K562 (cell line): ENCODE measurements at regions not wholly inside any gene's neighbourhood (a gene's known extent, or its start where the extent isn't known, plus 50 kb on each side); places are given as distances from the start of the nearest gene placed in this dataset.

Experiments used
- CREB1 ChIP-seq, 2 experiments: sonication (generic) in 1 of 2; formaldehyde crosslinking in 1 of 2; IDR thresholded peaks; 2 replicates each; pipeline versions ENCODE4 v1.6.1 to v1.8.0; 2012 to 2022; ENCODE audit warnings: inconsistent platforms in 1 of 2, mild to moderate bottlenecking in 1 of 2, missing genetic modification reagents in 1 of 2, moderate library complexity in 1 of 2
- EZH2 ChIP-seq: IDR thresholded peaks from 2 replicates; pipeline ENCODE4 v1.6.1; 2012; ENCODE audit warnings: low read depth, mild to moderate bottlenecking, inconsistent platforms, low read length, borderline replicate concordance
- KLF16 ChIP-seq: IDR thresholded peaks from 2 replicates; pipeline ENCODE4 v1.6.1; 2016; ENCODE audit warnings: antibody characterized with exemption
- MAFK ChIP-seq: IDR thresholded peaks from 2 replicates; pipeline ENCODE4 v1.6.1; 2011; ENCODE audit warnings: low read length, improper control_type of control experiment
- POLR2A ChIP-seq: fragments of 450-650 bp; conservative IDR thresholded peaks from 2 replicates; pipeline ENCODE4 v1.6.1; 2016
- ZNF12 ChIP-seq: sonication (generic); formaldehyde crosslinking; IDR thresholded peaks from 2 replicates; pipeline ENCODE4 v1.4.0; 2020; ENCODE audit warnings: mild to moderate bottlenecking, missing genetic modification reagents
- ZNF280B ChIP-seq: fragments of 250-450 bp; sonication (Bioruptor Pico); IDR thresholded peaks from 2 replicates; pipeline ENCODE4 v1.5.1; 2021; ENCODE audit warnings: mild to moderate bottlenecking
- TF ChIP-seq, protein P1 (sequence below): fragments of 250-450 bp; sonication (Bioruptor Pico); IDR thresholded peaks from 2 replicates; pipeline ENCODE4 v1.8.0; 2021; ENCODE audit warnings: borderline replicate concordance, mild to moderate bottlenecking, moderate library complexity; ENCODE audit not compliant: poor library complexity, severe bottlenecking

GRCh38 chr1:17912491-17912890 lies 157.4 kb downstream of the ACTL8 start:
- no peak for TF ChIP-seq POLR2A
- TF ChIP-seq ZNF280B: no peak
- no peak for TF ChIP-seq EZH2
- TF ChIP-seq KLF16: no peak
- TF ChIP-seq, protein P1, sequence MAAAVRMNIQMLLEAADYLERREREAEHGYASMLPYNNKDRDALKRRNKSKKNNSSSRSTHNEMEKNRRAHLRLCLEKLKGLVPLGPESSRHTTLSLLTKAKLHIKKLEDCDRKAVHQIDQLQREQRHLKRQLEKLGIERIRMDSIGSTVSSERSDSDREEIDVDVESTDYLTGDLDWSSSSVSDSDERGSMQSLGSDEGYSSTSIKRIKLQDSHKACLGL (CRISPR knock-in tag): no peak
- TF ChIP-seq CREB1 (IDR thresholded peaks at IDR 0.05): no peak
- no peak for TF ChIP-seq CREB1 (CRISPR knock-in tag; IDR thresholded peaks at IDR 0.05)
- TF ChIP-seq MAFK: no peak
- TF ChIP-seq ZNF12: no peak
